ENCODE measurements at regions not wholly inside any gene's neighbourhood (a gene's known extent, or its start where the extent isn't known, plus 50 kb on each side); places are given as distances from the start of the nearest gene placed in this dataset.

- H3K9me3 ChIP-seq, result no peaks in the 10 kb centered on the region
- DNase-seq, result peak in 1 of 3 donors; percentile 4
- no peaks in the 10 kb centered on the region for H3K27me3 ChIP-seq
- no peak overlapping the region for H3K4me3 ChIP-seq
- H3K36me3 ChIP-seq, result no peaks in the 10 kb centered on the region
- no peaks in the 10 kb centered on the region for H3K4me1 ChIP-seq
- H3K27ac ChIP-seq, result no peak overlapping the region
- no peak for TF ChIP-seq CTCF (IDR thresholded peaks at IDR 0.05)
- no peak for TF ChIP-seq POLR2A (IDR thresholded peaks at IDR 0.05)
Observed at GRCh38 chr10:124282326-124282725, 136.4 kb downstream of the OAT start.

GRCh38 chr10:124281666-124282065 lies 137.1 kb downstream of the OAT start:
- no peaks in the 10 kb centered on the region for H3K4me1 ChIP-seq
- no peak overlapping the region for H3K27ac ChIP-seq
- H3K4me3 ChIP-seq, result no peak overlapping the region
- TF ChIP-seq POLR2A (IDR thresholded peaks at IDR 0.05), result no peak
- TF ChIP-seq CTCF (IDR thresholded peaks at IDR 0.05), result no peak
- H3K36me3 ChIP-seq, result no peaks in the 10 kb centered on the region
- no peaks in the 10 kb centered on the region for H3K9me3 ChIP-seq
- DNase-seq, result peak in 1 of 3 donors; percentile 21
- H3K27me3 ChIP-seq, result no peaks in the 10 kb centered on the region

GRCh38 chr10:124280916-124281315 lies 137.8 kb downstream of the OAT start:
- no peak for TF ChIP-seq POLR2A (IDR thresholded peaks at IDR 0.05)
- no peak for TF ChIP-seq CTCF (IDR thresholded peaks at IDR 0.05)
- no peak overlapping the region for H3K4me3 ChIP-seq
- peak in 1 of 3 donors; percentile 1 for DNase-seq
- no peaks in the 10 kb centered on the region for H3K9me3 ChIP-seq
- H3K27ac ChIP-seq, result no peak overlapping the region
- no peaks in the 10 kb centered on the region for H3K36me3 ChIP-seq
- H3K4me1 ChIP-seq, result no peaks in the 10 kb centered on the region
- H3K27me3 ChIP-seq, result no peaks in the 10 kb centered on the region

GRCh38 chr10:124279882-124280281 lies 138.8 kb downstream of the OAT start:
- no peak overlapping the region for H3K4me3 ChIP-seq
- TF ChIP-seq CTCF (IDR thresholded peaks at IDR 0.05) (no peak), POLR2A (IDR thresholded peaks at IDR 0.05) (no peak)
- H3K36me3 ChIP-seq, result no peaks in the 10 kb centered on the region
- DNase-seq, result peak in 1 of 3 donors; percentile 22
- H3K9me3 ChIP-seq, result no peaks in the 10 kb centered on the region
- H3K27ac ChIP-seq, result no peak overlapping the region
- no peaks in the 10 kb centered on the region for H3K4me1 ChIP-seq
- no peaks in the 10 kb centered on the region for H3K27me3 ChIP-seq

- no peak for DNase-seq
- H3K4me3 ChIP-seq, result no peak overlapping the region
- TF ChIP-seq POLR2A (IDR thresholded peaks at IDR 0.05) (no peak), CTCF (IDR thresholded peaks at IDR 0.05) (no peak)
- no peak overlapping the region for H3K27ac ChIP-seq
- H3K27me3 ChIP-seq, result no peaks in the 10 kb centered on the region
- no peaks in the 10 kb centered on the region for H3K4me1 ChIP-seq
- no peaks in the 10 kb centered on the region for H3K36me3 ChIP-seq
- no peaks in the 10 kb centered on the region for H3K9me3 ChIP-seq
Observed at GRCh38 chr10:124279298-124279697, 139.4 kb downstream of the OAT start.

GRCh38 chr10:124278356-124278755 lies 140.4 kb downstream of the OAT start:
- H3K4me3 ChIP-seq, result no peak overlapping the region
- H3K9me3 ChIP-seq, result peaks cover 0 to 3% (median 0%) of the 10 kb centered on the region in 4 donors
- H3K36me3 ChIP-seq, result no peaks in the 10 kb centered on the region
- DNase-seq, result peak in 1 of 3 donors; percentile 39
- no peak overlapping the region for H3K27ac ChIP-seq
- no peaks in the 10 kb centered on the region for H3K4me1 ChIP-seq
- TF ChIP-seq CTCF (IDR thresholded peaks at IDR 0.05) (no peak), POLR2A (IDR thresholded peaks at IDR 0.05) (no peak)
- no peaks in the 10 kb centered on the region for H3K27me3 ChIP-seq

Data from Peyer's patch (tissue), 4 donors.